Mucosa of descending colon (tissue), 3 donors: ENCODE measurements at regions not wholly inside any gene's neighbourhood (a gene's known extent, or its start where the extent isn't known, plus 50 kb on each side); places are given as distances from the start of the nearest gene placed in this dataset.

Experiments used
- ATAC-seq: fragments of 200-7000 bp; cut with Tn5 transposase; one replicate; pipeline ENCODE4 v1.9.1; 2020; ENCODE audit warnings: mild to moderate bottlenecking, moderate library complexity
- DNase-seq, 3 donors: peaks; one replicate each; pipeline ENCODE4 v3.0.0-alpha.2; 2020
- H3K36me3 ChIP-seq: fragments of 200-600 bp; one replicate; pipeline ENCODE4 v1.8.0; 2021; ENCODE audit warnings: low read depth, mild to moderate bottlenecking
- H3K4me1 ChIP-seq: fragments of 200-600 bp; one replicate; pipeline ENCODE4 v1.8.0; 2021; ENCODE audit warnings: low read depth, mild to moderate bottlenecking
- H3K4me3 ChIP-seq: fragments of 200-600 bp; one replicate; pipeline ENCODE4 v1.8.0; 2021; ENCODE audit warnings: mild to moderate bottlenecking
- H3K9me3 ChIP-seq: fragments of 200-600 bp; one replicate; pipeline ENCODE4 v1.8.0; 2021; ENCODE audit warnings: mild to moderate bottlenecking
- intact Hi-C, 2 donors: fragments of 100-400 bp; cut with DNase I in 1 of 2; cut with micrococcal nuclease in 1 of 2; formaldehyde crosslinking; loops; one replicate each; pipeline versions ENCODE4 v1.11.0 to v1.11.1; 2022; cut with DNase I, micrococcal nuclease
- TF ChIP-seq, protein P1 (sequence below): fragments of 200-600 bp; IDR thresholded peaks from one replicate; pipeline ENCODE4 v1.8.0; 2022; ENCODE audit warnings: antibody characterized with exemption, mild to moderate bottlenecking
- donor health status: DM: no; HTN: no; CAD: no; lungs with moderate emphysema.
- donor health status: DM: no; HTN: no; CAD: no.
- donor health status: DM: no; HTN: yes; CAD: no.

- Histone ChIP-seq H3K4me1 (no peaks in the 10 kb centered on the region), H3K36me3 (no peaks in the 10 kb centered on the region), H3K4me3 (no peak overlapping the region), H3K9me3 (no peaks in the 10 kb centered on the region)
- ATAC-seq (no peak), DNase-seq (no peak)
- intact Hi-C loops: no loop called here
- TF ChIP-seq, protein P1, sequence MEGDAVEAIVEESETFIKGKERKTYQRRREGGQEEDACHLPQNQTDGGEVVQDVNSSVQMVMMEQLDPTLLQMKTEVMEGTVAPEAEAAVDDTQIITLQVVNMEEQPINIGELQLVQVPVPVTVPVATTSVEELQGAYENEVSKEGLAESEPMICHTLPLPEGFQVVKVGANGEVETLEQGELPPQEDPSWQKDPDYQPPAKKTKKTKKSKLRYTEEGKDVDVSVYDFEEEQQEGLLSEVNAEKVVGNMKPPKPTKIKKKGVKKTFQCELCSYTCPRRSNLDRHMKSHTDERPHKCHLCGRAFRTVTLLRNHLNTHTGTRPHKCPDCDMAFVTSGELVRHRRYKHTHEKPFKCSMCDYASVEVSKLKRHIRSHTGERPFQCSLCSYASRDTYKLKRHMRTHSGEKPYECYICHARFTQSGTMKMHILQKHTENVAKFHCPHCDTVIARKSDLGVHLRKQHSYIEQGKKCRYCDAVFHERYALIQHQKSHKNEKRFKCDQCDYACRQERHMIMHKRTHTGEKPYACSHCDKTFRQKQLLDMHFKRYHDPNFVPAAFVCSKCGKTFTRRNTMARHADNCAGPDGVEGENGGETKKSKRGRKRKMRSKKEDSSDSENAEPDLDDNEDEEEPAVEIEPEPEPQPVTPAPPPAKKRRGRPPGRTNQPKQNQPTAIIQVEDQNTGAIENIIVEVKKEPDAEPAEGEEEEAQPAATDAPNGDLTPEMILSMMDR: no peak
Observed at GRCh38 chr3:61438253-61439121, 122.9 kb upstream of the PTPRG start.

GRCh38 chr3:61439122-61439458 is 122.3 kb upstream of the PTPRG start:
- Histone ChIP-seq H3K4me1 (no peaks in the 10 kb centered on the region), H3K9me3 (no peaks in the 10 kb centered on the region), H3K36me3 (no peaks in the 10 kb centered on the region), H3K4me3 (no peak overlapping the region)
- intact Hi-C loops: no loop called here
- TF ChIP-seq, protein P1: no peak
- DNase-seq: no peak
- ATAC-seq: no peak

DNA sequence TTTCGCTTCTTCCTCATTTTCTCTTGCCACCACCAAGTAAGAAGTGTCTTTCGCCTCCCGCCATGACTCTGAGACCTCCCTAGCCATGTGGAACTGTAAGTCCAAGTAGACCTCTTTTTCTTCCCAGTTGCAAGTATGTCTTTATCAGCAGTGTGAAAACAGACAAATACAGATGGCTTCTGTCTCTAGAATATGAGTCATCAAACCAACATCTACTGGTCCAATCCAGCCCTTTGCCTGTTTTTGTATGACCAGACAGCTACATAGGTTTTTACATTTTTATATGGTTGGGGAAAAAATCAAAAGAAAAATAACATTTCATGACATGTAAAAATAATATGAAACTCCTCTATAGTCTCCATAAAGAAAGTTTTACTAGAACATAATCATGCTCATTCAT is 118.7 kb upstream of the PTPRG start:
- Histone ChIP-seq H3K4me3 (no peak overlapping the region), H3K36me3 (no peaks in the 10 kb centered on the region), H3K9me3 (no peaks in the 10 kb centered on the region), H3K4me1 (no peaks in the 10 kb centered on the region)
- intact Hi-C loops: no loop called here
- TF ChIP-seq, protein P1: no peak
- no peak for DNase-seq
- ATAC-seq: no peak

- Histone ChIP-seq H3K4me3 (no peak overlapping the region), H3K9me3 (no peaks in the 10 kb centered on the region), H3K36me3 (no peaks in the 10 kb centered on the region), H3K4me1 (no peaks in the 10 kb centered on the region)
- DNase-seq (no peak), ATAC-seq (no peak)
- intact Hi-C loops: no loop called here
- TF ChIP-seq, protein P1: no peak
Observed at GRCh38 chr3:61443886-61444285, 117.5 kb upstream of the PTPRG start.

DNA sequence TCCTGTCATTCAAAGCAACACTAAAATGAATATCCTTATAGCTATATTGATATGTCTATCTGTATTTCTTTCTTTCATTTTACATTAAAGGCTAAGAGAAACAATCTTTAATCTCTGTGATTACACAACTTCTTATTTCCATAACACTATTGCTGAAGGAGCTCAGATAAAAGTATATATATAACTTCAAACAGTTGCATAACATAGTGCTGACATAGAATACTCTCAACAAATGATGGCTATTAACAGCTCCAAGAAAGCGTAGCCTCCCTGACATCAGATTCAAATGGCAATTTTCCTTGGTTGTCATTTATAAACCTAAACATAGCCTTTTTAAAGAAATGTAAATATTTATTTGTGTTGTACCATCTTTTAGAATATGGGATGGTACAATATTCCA is 116.6 kb upstream of the PTPRG start:
- DNase-seq (no peak), ATAC-seq (no peak)
- H3K4me1 ChIP-seq: peaks cover 3% of the 10 kb centered on the region
- no peaks in the 10 kb centered on the region for H3K9me3 ChIP-seq
- H3K4me3 ChIP-seq: no peak overlapping the region
- H3K36me3 ChIP-seq: no peaks in the 10 kb centered on the region
- intact Hi-C loops: no loop called here
- TF ChIP-seq, protein P1: no peak
